ENCODE measurements at regions not wholly inside any gene's neighbourhood (a gene's known extent, or its start where the extent isn't known, plus 50 kb on each side); places are given as distances from the start of the nearest gene placed in this dataset.
A peak's percentile ranks its signal among the peaks of the same experiment; 100 is the strongest.

- Histone ChIP-seq H3F3A (ENCODE audit: insufficient read depth, low read length, poor library complexity, severe bottlenecking) (no peaks in the 10 kb centered on the region), H3K27ac (ENCODE audit: low read length) (no peak overlapping the region), H3K9me2 (ENCODE audit: insufficient read depth, low read length) (no peaks in the 10 kb centered on the region), H3K36me3 (ENCODE audit: insufficient read depth, low read length) (no peaks in the 10 kb centered on the region), H3K9me3 (ENCODE audit: low read length) (no peaks in the 10 kb centered on the region), H2AFZ (ENCODE audit: low read depth, low read length) (no peak overlapping the region), H3K9ac (ENCODE audit: low read length) (no peak overlapping the region), H3K4me2 (ENCODE audit: low read length) (no peak overlapping the region), H3K79me2 (replicated peaks; ENCODE audit: insufficient read depth, low read length) (no peaks in the 10 kb centered on the region), H3K4me3 (ENCODE audit: low read length) (no peak overlapping the region), H3K27me3 (ENCODE audit: insufficient read depth, low read depth, low read length) (no peaks in the 10 kb centered on the region), H4K20me1 (ENCODE audit: insufficient read depth) (no peaks in the 10 kb centered on the region)
- TF ChIP-seq MXI1 (conservative IDR thresholded peaks at IDR 0.05; ENCODE audit: poor library complexity, severe bottlenecking) (no peak), POLR2AphosphoS5 (IDR thresholded peaks at IDR 0.05) (no peak), RAD21 (conservative IDR thresholded peaks at IDR 0.05) (peak; percentile 25)
These were observed 1176.7 kb upstream of the SEL1L start for GRCh38 chr14:82710267-82710841.

GRCh38 chr14:82719617-82720016 is 1186.0 kb upstream of the SEL1L start:
- TF ChIP-seq REST (IDR thresholded peaks at IDR 0.05; ENCODE audit: borderline replicate concordance) (no peak), EZH2 (IDR thresholded peaks at IDR 0.05; ENCODE audit: borderline replicate concordance, insufficient read depth, low read length, poor library complexity, severe bottlenecking) (no peak), TAF1 (IDR thresholded peaks at IDR 0.05; ENCODE audit: low read depth) (no peak), CTCF (IDR thresholded peaks at IDR 0.05; ENCODE audit: poor library complexity, severe bottlenecking) (no peak)
- H3K9me3 ChIP-seq (ENCODE audit: low read length) = no peaks in the 10 kb centered on the region
- H3K4me3 ChIP-seq (ENCODE audit: low read length) = no peak overlapping the region

GRCh38 chr14:82720431-82720830 is 1186.8 kb upstream of the SEL1L start:
- Histone ChIP-seq H3K36me3 (ENCODE audit: insufficient read depth, low read length) (no peaks in the 10 kb centered on the region), H3K9me2 (ENCODE audit: insufficient read depth, low read length) (no peaks in the 10 kb centered on the region), H3K9ac (ENCODE audit: low read length) (no peak overlapping the region), H3K9me3 (ENCODE audit: low read length) (no peaks in the 10 kb centered on the region), H3K27ac (ENCODE audit: low read length) (no peak overlapping the region), H3K27me3 (ENCODE audit: insufficient read depth, low read depth, low read length) (no peaks in the 10 kb centered on the region), H3K4me2 (ENCODE audit: low read length) (no peak overlapping the region), H3K79me2 (replicated peaks; ENCODE audit: insufficient read depth, low read length) (no peaks in the 10 kb centered on the region), H2AFZ (ENCODE audit: low read depth, low read length) (no peak overlapping the region), H4K20me1 (ENCODE audit: insufficient read depth) (no peaks in the 10 kb centered on the region), H3F3A (ENCODE audit: insufficient read depth, low read length, poor library complexity, severe bottlenecking) (no peaks in the 10 kb centered on the region), H3K4me3 (ENCODE audit: low read length) (no peak overlapping the region)
- TF ChIP-seq TAF1 (IDR thresholded peaks at IDR 0.05; ENCODE audit: low read depth) = no peak
- no peak for TF ChIP-seq MXI1 (conservative IDR thresholded peaks at IDR 0.05; ENCODE audit: poor library complexity, severe bottlenecking)
- no peak for TF ChIP-seq REST (IDR thresholded peaks at IDR 0.05; ENCODE audit: borderline replicate concordance)
- no peak for TF ChIP-seq RAD21 (conservative IDR thresholded peaks at IDR 0.05)
- TF ChIP-seq POLR2AphosphoS5 (IDR thresholded peaks at IDR 0.05) = no peak
- TF ChIP-seq EP300 (conservative IDR thresholded peaks at IDR 0.05; ENCODE audit: poor library complexity, severe bottlenecking) = no peak
- TF ChIP-seq SMC3 (conservative IDR thresholded peaks at IDR 0.05; ENCODE audit: poor library complexity) = no peak
- TF ChIP-seq CTCF (IDR thresholded peaks at IDR 0.05; ENCODE audit: poor library complexity, severe bottlenecking) = no peak
- no peak for TF ChIP-seq EZH2 (IDR thresholded peaks at IDR 0.05; ENCODE audit: borderline replicate concordance, insufficient read depth, low read length, poor library complexity, severe bottlenecking)

More at GRCh38 chr14:82719617-82720016, 1186.0 kb upstream of the SEL1L start:
- Histone ChIP-seq H3K4me2 (ENCODE audit: low read length) (no peak overlapping the region), H3K36me3 (ENCODE audit: insufficient read depth, low read length) (no peaks in the 10 kb centered on the region), H3K27me3 (ENCODE audit: insufficient read depth, low read depth, low read length) (no peaks in the 10 kb centered on the region), H3K9me2 (ENCODE audit: insufficient read depth, low read length) (no peaks in the 10 kb centered on the region), H4K20me1 (ENCODE audit: insufficient read depth) (no peaks in the 10 kb centered on the region), H3K27ac (ENCODE audit: low read length) (no peak overlapping the region), H3K79me2 (replicated peaks; ENCODE audit: insufficient read depth, low read length) (no peaks in the 10 kb centered on the region), H2AFZ (ENCODE audit: low read depth, low read length) (no peak overlapping the region), H3F3A (ENCODE audit: insufficient read depth, low read length, poor library complexity, severe bottlenecking) (no peaks in the 10 kb centered on the region), H3K9ac (ENCODE audit: low read length) (no peak overlapping the region)
